Thyroid gland (tissue), 4 donors: ENCODE measurements at regions not wholly inside any gene's neighbourhood (a gene's known extent, or its start where the extent isn't known, plus 50 kb on each side); places are given as distances from the start of the nearest gene placed in this dataset.

Experiments used
- DNase-seq, 2 donors: peaks; one replicate each; pipeline ENCODE4 v3.0.0-alpha.2; 2019
- H3K27ac ChIP-seq, 3 donors: fragments of 200-600 bp; sonication (generic); 1 replicate in 2 of 3; 2 replicates in 1 of 3; pipeline ENCODE4 v1.5.1; 2016 to 2019; ENCODE audit warnings: mild to moderate bottlenecking in 1 of 3, moderate library complexity in 1 of 3
- H3K27me3 ChIP-seq: fragments of 200-600 bp; sonication (generic); one replicate; pipeline ENCODE4 v1.5.1; 2019
- H3K36me3 ChIP-seq, 2 donors: fragments of 200-600 bp; sonication (generic); one replicate each; pipeline ENCODE4 v1.5.1; 2016 to 2019
- H3K4me1 ChIP-seq, 2 donors: fragments of 200-600 bp; sonication (generic); one replicate each; pipeline ENCODE4 v1.5.1; 2017 to 2019
- H3K4me3 ChIP-seq, 3 donors: fragments of 200-600 bp; sonication (generic); replicated peaks in 1 of 3; 1 replicate in 2 of 3; 2 replicates in 1 of 3; pipeline ENCODE4 v1.5.1; 2016; ENCODE audit warnings: mild to moderate bottlenecking in 1 of 3
- H3K9me3 ChIP-seq: fragments of 200-600 bp; sonication (generic); one replicate; pipeline ENCODE4 v1.5.1; 2017
- POLR2A ChIP-seq, 2 donors: fragments of 450-650 bp; IDR thresholded peaks; one replicate each; pipeline ENCODE4 v1.6.1; 2017; ENCODE audit warnings: antibody characterized with exemption in 2 of 2, mild to moderate bottlenecking in 2 of 2, moderate library complexity in 1 of 2
- WGBS, 2 donors: methylation state at CpG; one replicate each; pipeline ENCODE4 v1.1.5; 2017; 5-methylcytosine and 5-hydroxymethylcytosine counted together
- intact Hi-C: fragments of 100-400 bp; cut with DNase I; formaldehyde crosslinking; loops from one replicate; pipeline ENCODE4 v1.15.1; 2023
- TF ChIP-seq, protein P1 (sequence below), 6 experiments: fragments of 200-600 bp in 3 of 6; fragments of 450-650 bp in 3 of 6; sonication (generic) in 3 of 6; IDR thresholded peaks; one replicate each; pipeline ENCODE4 v1.5.1; 2016 to 2019; ENCODE audit warnings: antibody characterized with exemption in 6 of 6, mild to moderate bottlenecking in 2 of 6, inconsistent platforms in 1 of 6, moderate library complexity in 1 of 6

DNA sequence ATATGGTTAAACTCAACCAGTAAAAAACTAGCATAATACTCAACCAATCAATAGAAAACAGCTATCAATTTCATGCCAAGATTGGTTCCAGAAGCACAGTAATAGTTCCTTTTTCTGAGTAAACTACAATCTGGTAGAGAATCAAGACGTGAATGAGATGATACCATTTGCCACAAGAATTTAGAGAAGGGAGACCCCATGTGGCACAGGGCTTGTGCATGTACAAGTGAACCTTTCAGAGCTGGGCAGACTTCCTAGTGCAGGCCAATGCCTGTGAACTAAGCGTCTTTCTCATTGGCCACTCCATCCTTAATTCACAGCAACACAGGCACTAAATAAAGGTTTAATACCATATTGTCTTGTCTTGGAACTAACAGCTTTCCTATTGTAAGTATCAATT, 213.5 kb downstream of the RFPL4B start:
- H3K27me3 ChIP-seq, result no peaks in the 10 kb centered on the region

DNA sequence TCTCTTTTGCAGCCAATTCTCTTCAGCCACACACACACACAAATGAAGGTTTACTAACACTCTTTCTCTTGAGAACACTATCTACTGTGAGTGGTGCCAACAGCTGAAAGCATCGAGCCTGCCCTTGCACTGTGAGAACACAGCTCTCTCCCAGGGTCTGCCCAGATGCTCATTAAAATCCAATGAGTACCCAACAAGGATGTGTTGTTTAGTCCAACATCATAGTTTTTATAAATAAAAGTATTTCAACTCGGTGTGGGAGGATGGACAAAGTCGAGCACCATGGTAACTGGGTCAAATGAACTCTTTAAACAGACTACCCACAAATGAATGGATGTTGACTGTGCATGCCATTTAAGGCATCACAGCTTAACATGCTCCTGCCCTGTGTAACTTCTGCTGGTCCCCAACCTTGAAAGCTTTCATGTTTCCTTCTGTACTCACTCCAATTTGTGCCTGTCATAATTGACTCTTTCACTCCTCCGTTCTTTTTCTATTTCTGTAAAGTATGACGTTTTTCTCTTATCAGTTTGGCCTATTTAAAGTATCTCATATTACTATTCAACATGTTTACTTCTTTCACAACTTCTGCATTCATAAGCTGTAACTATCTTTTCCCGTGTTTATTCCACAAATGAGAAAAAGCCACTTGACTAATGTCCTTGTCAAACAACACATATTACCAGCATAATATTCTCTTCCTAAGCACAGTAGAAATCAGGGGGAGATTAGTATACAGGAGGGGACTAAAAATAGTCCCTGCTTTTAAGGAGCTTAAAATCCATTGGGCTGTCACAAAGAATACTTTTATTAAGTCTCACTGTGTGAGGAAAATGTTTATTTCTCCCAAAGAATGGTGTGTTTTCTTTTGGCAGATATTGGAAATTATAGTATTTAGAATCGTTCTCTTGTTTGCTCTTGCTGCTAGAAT, 215.4 kb downstream of the RFPL4B start:
- intact Hi-C loops, result no loop called here
- WGBS, 2 donors, result 66 to 68% methylated on average over 7 of the region's 7 CpGs
- Histone ChIP-seq H3K27me3 (no peaks in the 10 kb centered on the region), H3K4me3 (no peak overlapping the region), H3K9me3 (no peaks in the 10 kb centered on the region), H3K4me1 (peaks cover 0 to 9% of the 10 kb centered on the region in 2 donors), H3K36me3 (no peaks in the 10 kb centered on the region), H3K27ac (no peak overlapping the region)
- TF ChIP-seq POLR2A (IDR thresholded peaks at IDR 0.05), result no peak
- TF ChIP-seq, protein P1, sequence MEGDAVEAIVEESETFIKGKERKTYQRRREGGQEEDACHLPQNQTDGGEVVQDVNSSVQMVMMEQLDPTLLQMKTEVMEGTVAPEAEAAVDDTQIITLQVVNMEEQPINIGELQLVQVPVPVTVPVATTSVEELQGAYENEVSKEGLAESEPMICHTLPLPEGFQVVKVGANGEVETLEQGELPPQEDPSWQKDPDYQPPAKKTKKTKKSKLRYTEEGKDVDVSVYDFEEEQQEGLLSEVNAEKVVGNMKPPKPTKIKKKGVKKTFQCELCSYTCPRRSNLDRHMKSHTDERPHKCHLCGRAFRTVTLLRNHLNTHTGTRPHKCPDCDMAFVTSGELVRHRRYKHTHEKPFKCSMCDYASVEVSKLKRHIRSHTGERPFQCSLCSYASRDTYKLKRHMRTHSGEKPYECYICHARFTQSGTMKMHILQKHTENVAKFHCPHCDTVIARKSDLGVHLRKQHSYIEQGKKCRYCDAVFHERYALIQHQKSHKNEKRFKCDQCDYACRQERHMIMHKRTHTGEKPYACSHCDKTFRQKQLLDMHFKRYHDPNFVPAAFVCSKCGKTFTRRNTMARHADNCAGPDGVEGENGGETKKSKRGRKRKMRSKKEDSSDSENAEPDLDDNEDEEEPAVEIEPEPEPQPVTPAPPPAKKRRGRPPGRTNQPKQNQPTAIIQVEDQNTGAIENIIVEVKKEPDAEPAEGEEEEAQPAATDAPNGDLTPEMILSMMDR (IDR thresholded peaks at IDR 0.05), result no peak
- no peak for DNase-seq

More for the DNA sequence above, 213.5 kb downstream of the RFPL4B start:
- Histone ChIP-seq H3K9me3 (no peaks in the 10 kb centered on the region), H3K4me1 (peaks cover 0 to 9% of the 10 kb centered on the region in 2 donors), H3K27ac (no peak overlapping the region), H3K36me3 (no peaks in the 10 kb centered on the region), H3K4me3 (no peak overlapping the region)
- intact Hi-C loops, result no loop called here
- TF ChIP-seq, protein P1 (IDR thresholded peaks at IDR 0.05), result peak in 1 of 6 experiments; percentile 11
- TF ChIP-seq POLR2A (IDR thresholded peaks at IDR 0.05), result no peak
- no peak for DNase-seq
- WGBS, 2 donors, result 76 to 94% methylated on average over 2 of the region's 2 CpGs

DNA sequence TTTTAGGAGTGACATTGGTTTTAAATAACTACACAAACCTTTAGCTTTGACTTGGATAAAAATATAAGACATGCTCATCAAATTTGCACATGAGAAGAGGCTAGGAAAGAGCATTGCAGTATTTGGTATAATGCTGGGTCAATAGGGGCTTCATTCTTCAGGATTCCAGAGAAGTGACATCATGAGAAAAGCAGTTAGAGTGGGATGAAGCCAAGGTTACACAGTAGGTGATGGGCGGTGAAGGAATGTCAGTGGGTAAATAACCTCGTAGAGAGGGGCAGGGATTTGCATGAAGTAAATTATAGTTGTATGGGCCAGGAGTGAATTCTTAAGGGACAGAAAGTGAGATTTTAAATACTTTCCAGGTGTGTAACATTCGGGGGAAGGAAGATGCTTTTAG, 216.2 kb downstream of the RFPL4B start:
- H3K27me3 ChIP-seq, result no peaks in the 10 kb centered on the region
- 63 to 71% methylated on average over 3 of the region's 3 CpGs for WGBS, 2 donors
- no peak overlapping the region for H3K27ac ChIP-seq
- H3K36me3 ChIP-seq, result no peaks in the 10 kb centered on the region
- H3K4me1 ChIP-seq, result peaks cover 0 to 9% of the 10 kb centered on the region in 2 donors
- intact Hi-C loops, result no loop called here
- H3K4me3 ChIP-seq, result no peak overlapping the region
- TF ChIP-seq POLR2A (IDR thresholded peaks at IDR 0.05), result no peak
- TF ChIP-seq, protein P1 (IDR thresholded peaks at IDR 0.05), result no peak
- DNase-seq, result no peak
- H3K9me3 ChIP-seq, result no peaks in the 10 kb centered on the region

DNA sequence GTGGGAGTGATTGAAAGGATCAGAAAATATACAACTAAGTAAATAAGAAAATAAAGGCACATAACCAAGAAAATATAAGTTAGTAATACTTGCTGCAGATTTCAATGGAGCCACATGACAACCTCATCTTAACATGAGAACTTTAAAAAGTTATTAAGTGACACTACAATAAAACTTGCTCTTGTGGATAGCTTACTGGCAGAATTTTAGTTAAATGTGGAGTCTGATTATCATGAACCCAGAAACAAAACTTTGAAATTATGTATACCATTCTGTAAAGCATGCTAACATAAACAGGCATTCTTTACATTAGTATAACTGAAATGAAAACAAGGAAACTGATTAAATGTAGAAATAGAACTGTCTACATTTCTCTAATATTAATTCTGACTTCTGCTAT, 220.9 kb downstream of the RFPL4B start:
- no peak for DNase-seq
- no peaks in the 10 kb centered on the region for H3K36me3 ChIP-seq
- TF ChIP-seq POLR2A (IDR thresholded peaks at IDR 0.05), result no peak
- TF ChIP-seq, protein P1 (IDR thresholded peaks at IDR 0.05), result no peak
- H3K4me3 ChIP-seq, result no peak overlapping the region
- no peaks in the 10 kb centered on the region for H3K9me3 ChIP-seq
- no peaks in the 10 kb centered on the region for H3K27me3 ChIP-seq
- intact Hi-C loops, result no loop called here
- peaks cover 20 to 25% of the 10 kb centered on the region in 2 donors for H3K4me1 ChIP-seq
- H3K27ac ChIP-seq, result no peak overlapping the region
